ENCODE measurements at regions not wholly inside any gene's neighbourhood (a gene's known extent, or its start where the extent isn't known, plus 50 kb on each side); places are given as distances from the start of the nearest gene placed in this dataset.

DNA sequence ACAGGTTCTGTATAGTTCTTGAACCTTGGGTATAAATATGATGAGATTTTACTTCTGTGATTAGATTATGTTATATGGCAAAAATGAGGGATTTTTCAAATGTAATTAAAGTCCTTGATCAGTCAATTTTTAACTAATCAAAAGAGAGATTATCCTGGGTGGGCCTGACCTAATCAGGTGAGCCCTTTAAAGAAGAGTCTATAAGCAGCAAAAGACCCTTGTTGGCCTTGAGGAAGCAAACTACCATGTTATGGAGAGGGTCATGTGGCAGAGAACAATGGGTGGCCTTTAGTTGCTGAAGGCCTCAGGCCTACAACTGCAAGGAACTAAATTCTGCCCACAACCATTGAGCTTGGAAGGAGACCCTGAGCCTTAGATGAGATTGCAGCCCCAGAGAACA lies 102.5 kb upstream of the RIPOR2 start:
- no peak for DNase-seq
- TF ChIP-seq CTCF (IDR thresholded peaks at IDR 0.05; ENCODE audit: low read depth, low read length, missing control alignments), result no peak
- H3K27me3 ChIP-seq (replicated peaks), result no peaks in the 10 kb centered on the region
- in situ Hi-C loops (cut with HindIII; ENCODE audit: low pct_ligation_motif_present, low sequenced_read_pairs), result no loop called here
- no peak overlapping the region for H3K27ac ChIP-seq
- no peak overlapping the region for H3K4me3 ChIP-seq (ENCODE audit: low read depth, low read length)
- no peaks in the 10 kb centered on the region for H3K36me3 ChIP-seq (replicated peaks)

GRCh38 chr6:25038999-25039398 lies 103.2 kb upstream of the RIPOR2 start:
- no peak for TF ChIP-seq CTCF (IDR thresholded peaks at IDR 0.05; ENCODE audit: low read depth, low read length, missing control alignments)
- Histone ChIP-seq H3K27ac (no peak overlapping the region), H3K4me3 (ENCODE audit: low read depth, low read length) (no peak overlapping the region), H3K27me3 (replicated peaks) (no peaks in the 10 kb centered on the region), H3K36me3 (replicated peaks) (no peaks in the 10 kb centered on the region)
- no peak for DNase-seq
- in situ Hi-C loops (cut with HindIII; ENCODE audit: low pct_ligation_motif_present, low sequenced_read_pairs), result no loop called here

DNA sequence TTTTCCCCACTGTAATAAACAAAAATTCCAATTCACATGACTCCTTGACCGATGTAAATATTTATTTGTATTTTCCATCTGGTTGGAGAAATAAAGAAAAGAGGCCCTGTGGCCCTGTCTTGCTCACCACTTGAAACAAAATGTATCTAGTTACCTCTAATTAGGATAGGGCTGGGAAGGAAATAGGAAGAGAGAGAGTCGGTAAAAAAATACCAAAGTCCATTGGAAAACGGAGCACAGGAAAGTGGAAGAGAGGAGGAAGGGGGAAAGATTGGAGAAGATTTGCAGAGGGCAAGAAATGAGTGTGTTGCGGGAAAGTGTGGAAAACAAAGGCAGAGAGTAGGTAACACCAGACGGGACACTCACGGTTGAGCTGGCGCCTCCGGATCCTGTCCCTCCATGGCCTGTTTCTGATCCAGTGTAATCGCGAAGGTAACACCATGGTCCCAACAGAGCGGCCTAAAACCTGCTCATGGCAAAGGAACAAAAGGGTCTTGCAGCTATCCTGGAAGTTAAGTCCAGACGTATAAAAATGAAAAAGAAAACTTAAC lies 105.8 kb upstream of the RIPOR2 start:
- Histone ChIP-seq H3K27ac (no peak overlapping the region), H3K4me3 (ENCODE audit: low read depth, low read length) (no peak overlapping the region), H3K36me3 (replicated peaks) (no peaks in the 10 kb centered on the region), H3K27me3 (replicated peaks) (no peaks in the 10 kb centered on the region)
- no peak for TF ChIP-seq CTCF (IDR thresholded peaks at IDR 0.05; ENCODE audit: low read depth, low read length, missing control alignments)
- no peak for DNase-seq
- in situ Hi-C loops (cut with HindIII; ENCODE audit: low pct_ligation_motif_present, low sequenced_read_pairs), result no loop called here

- H3K36me3 ChIP-seq (replicated peaks), result no peaks in the 10 kb centered on the region
- in situ Hi-C loops (cut with HindIII; ENCODE audit: low pct_ligation_motif_present, low sequenced_read_pairs), result no loop called here
- DNase-seq, result no peak
- H3K27me3 ChIP-seq (replicated peaks), result no peaks in the 10 kb centered on the region
- no peak overlapping the region for H3K4me3 ChIP-seq (ENCODE audit: low read depth, low read length)
- no peak for TF ChIP-seq CTCF (IDR thresholded peaks at IDR 0.05; ENCODE audit: low read depth, low read length, missing control alignments)
- no peak overlapping the region for H3K27ac ChIP-seq
Observed at GRCh38 chr6:25042036-25042521, 106.3 kb upstream of the RIPOR2 start.

DNA sequence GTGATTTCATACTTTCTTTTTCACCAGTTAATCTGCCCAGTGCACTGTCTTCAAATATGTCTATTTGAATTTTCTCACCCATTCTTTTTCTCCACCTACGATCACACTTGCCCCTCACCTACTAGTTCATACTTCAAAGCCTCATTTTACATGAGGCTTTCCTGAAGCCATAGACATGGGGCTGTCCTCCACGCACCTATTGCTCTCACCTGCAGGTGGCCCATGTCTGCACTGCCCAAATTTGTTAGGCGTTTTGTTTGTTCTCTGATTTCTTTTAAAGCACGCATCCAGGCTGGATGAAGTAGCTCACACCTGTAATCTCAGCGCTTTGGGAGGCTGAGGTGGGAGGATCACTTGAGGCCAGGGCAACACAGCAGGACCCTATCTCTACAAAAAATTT lies 106.8 kb upstream of the RIPOR2 start:
- H3K4me3 ChIP-seq (ENCODE audit: low read depth, low read length), result no peak overlapping the region
- no peak for DNase-seq

More for the DNA sequence above, 106.8 kb upstream of the RIPOR2 start:
- Histone ChIP-seq H3K27ac (no peak overlapping the region), H3K36me3 (replicated peaks) (no peaks in the 10 kb centered on the region), H3K27me3 (replicated peaks) (no peaks in the 10 kb centered on the region)
- in situ Hi-C loops (cut with HindIII; ENCODE audit: low pct_ligation_motif_present, low sequenced_read_pairs), result no loop called here
- TF ChIP-seq CTCF (IDR thresholded peaks at IDR 0.05; ENCODE audit: low read depth, low read length, missing control alignments), result no peak
